ENCODE measurements at regions not wholly inside any gene's neighbourhood (a gene's known extent, or its start where the extent isn't known, plus 50 kb on each side); places are given as distances from the start of the nearest gene placed in this dataset.

DNA sequence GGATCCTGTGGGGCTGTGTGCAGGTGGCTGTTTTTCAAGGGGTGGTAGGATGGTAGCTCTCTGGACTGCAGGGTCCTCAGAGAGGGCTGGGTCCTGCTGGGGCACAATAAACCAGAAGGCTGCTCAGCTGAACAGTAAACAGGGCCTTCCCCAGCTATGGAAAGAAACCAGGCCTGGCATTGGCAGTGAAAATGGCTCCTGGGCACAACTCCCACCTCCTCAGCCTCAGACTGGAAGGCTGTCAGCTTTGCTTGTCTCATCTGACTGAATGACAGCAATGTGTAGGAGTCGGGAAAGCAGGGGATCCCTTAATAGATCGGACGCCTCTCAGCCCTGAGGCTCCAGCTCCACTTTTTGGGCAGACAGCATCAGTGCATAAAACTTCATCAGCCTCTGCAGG is 59.8 kb upstream of the NLRP1 start:
- TF ChIP-seq, protein P1, sequence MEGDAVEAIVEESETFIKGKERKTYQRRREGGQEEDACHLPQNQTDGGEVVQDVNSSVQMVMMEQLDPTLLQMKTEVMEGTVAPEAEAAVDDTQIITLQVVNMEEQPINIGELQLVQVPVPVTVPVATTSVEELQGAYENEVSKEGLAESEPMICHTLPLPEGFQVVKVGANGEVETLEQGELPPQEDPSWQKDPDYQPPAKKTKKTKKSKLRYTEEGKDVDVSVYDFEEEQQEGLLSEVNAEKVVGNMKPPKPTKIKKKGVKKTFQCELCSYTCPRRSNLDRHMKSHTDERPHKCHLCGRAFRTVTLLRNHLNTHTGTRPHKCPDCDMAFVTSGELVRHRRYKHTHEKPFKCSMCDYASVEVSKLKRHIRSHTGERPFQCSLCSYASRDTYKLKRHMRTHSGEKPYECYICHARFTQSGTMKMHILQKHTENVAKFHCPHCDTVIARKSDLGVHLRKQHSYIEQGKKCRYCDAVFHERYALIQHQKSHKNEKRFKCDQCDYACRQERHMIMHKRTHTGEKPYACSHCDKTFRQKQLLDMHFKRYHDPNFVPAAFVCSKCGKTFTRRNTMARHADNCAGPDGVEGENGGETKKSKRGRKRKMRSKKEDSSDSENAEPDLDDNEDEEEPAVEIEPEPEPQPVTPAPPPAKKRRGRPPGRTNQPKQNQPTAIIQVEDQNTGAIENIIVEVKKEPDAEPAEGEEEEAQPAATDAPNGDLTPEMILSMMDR (conservative IDR thresholded peaks at IDR 0.05; ENCODE audit: low read depth in 2 of 2), result no peak
- TF ChIP-seq ZNF331 (CRISPR knock-in tag; IDR thresholded peaks at IDR 0.05; ENCODE audit: low read depth) (no peak), EZH2 (IDR thresholded peaks at IDR 0.05; ENCODE audit: low read depth, unreplicated experiment) (no peak), CREB1 (CRISPR knock-in tag; IDR thresholded peaks at IDR 0.05; ENCODE audit: low read depth) (no peak), POLR2AphosphoS5 (IDR thresholded peaks at IDR 0.05; ENCODE audit: low read depth) (no peak), ZNF114 (CRISPR knock-in tag; IDR thresholded peaks at IDR 0.05) (no peak), JUNB (IDR thresholded peaks at IDR 0.05; ENCODE audit: unreplicated experiment) (no peak)
- TF ChIP-seq, protein P2, sequence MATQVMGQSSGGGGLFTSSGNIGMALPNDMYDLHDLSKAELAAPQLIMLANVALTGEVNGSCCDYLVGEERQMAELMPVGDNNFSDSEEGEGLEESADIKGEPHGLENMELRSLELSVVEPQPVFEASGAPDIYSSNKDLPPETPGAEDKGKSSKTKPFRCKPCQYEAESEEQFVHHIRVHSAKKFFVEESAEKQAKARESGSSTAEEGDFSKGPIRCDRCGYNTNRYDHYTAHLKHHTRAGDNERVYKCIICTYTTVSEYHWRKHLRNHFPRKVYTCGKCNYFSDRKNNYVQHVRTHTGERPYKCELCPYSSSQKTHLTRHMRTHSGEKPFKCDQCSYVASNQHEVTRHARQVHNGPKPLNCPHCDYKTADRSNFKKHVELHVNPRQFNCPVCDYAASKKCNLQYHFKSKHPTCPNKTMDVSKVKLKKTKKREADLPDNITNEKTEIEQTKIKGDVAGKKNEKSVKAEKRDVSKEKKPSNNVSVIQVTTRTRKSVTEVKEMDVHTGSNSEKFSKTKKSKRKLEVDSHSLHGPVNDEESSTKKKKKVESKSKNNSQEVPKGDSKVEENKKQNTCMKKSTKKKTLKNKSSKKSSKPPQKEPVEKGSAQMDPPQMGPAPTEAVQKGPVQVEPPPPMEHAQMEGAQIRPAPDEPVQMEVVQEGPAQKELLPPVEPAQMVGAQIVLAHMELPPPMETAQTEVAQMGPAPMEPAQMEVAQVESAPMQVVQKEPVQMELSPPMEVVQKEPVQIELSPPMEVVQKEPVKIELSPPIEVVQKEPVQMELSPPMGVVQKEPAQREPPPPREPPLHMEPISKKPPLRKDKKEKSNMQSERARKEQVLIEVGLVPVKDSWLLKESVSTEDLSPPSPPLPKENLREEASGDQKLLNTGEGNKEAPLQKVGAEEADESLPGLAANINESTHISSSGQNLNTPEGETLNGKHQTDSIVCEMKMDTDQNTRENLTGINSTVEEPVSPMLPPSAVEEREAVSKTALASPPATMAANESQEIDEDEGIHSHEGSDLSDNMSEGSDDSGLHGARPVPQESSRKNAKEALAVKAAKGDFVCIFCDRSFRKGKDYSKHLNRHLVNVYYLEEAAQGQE (IDR thresholded peaks at IDR 0.05; ENCODE audit: unreplicated experiment), result no peak
